Natural killer cell (primary cell): ENCODE measurements at regions not wholly inside any gene's neighbourhood (a gene's known extent, or its start where the extent isn't known, plus 50 kb on each side); places are given as distances from the start of the nearest gene placed in this dataset.

Experiments
- ATAC-seq, 3 donors: fragments of 150-1000 bp in 2 of 3; fragments of 200-7000 bp in 1 of 3; cut with Tn5 transposase; 1 replicate in 1 of 3; 2 replicates in 2 of 3; pipeline ENCODE4 v1.10.0; 2021; ENCODE audit warnings: mild to moderate bottlenecking in 2 of 3, moderate library complexity in 2 of 3
- DNase-seq, 2 donors: peaks; one replicate each; pipeline versions ENCODE4 v3.0.0 to v3.0.0-alpha.2; 2013 to 2021; ENCODE audit warnings: mixed read lengths in 1 of 2
- H3K27ac ChIP-seq: one replicate; pipeline ENCODE4 v1.5.1; 2013; ENCODE audit warnings: mild to moderate bottlenecking, low read length
- H3K27me3 ChIP-seq: one replicate; pipeline ENCODE4 v1.6.1; 2013; ENCODE audit warnings: low read length; ENCODE audit not compliant: control insufficient read depth, insufficient read depth
- H3K36me3 ChIP-seq: one replicate; pipeline ENCODE4 v1.6.1; 2013; ENCODE audit warnings: low read length; ENCODE audit not compliant: control insufficient read depth, insufficient read depth
- H3K4me1 ChIP-seq: one replicate; pipeline ENCODE4 v1.6.1; 2013; ENCODE audit warnings: low read length; ENCODE audit not compliant: control insufficient read depth, insufficient read depth
- H3K4me3 ChIP-seq: one replicate; pipeline ENCODE4 v1.5.1; 2013; ENCODE audit warnings: low read length
- H3K9me3 ChIP-seq: one replicate; pipeline ENCODE4 v1.6.1; 2013; ENCODE audit warnings: low read length; ENCODE audit not compliant: control insufficient read depth, insufficient read depth
- H3K27ac Mint-ChIP-seq, 2 donors: one replicate each; pipeline ENCODE4 v1.8.0; 2022; ENCODE audit warnings: mild to moderate bottlenecking in 2 of 2, mixed read lengths in 2 of 2, moderate library complexity in 1 of 2
- H3K27me3 Mint-ChIP-seq, 2 donors: one replicate each; pipeline ENCODE4 v1.8.0; 2022; ENCODE audit warnings: low read depth in 2 of 2, mixed read lengths in 2 of 2
- H3K36me3 Mint-ChIP-seq: one replicate; pipeline ENCODE4 v1.8.0; 2022; ENCODE audit warnings: mixed read lengths
- H3K4me1 Mint-ChIP-seq, 2 donors: one replicate each; pipeline ENCODE4 v1.8.0; 2022; ENCODE audit warnings: mixed read lengths in 2 of 2
- H3K4me3 Mint-ChIP-seq: one replicate; pipeline ENCODE4 v1.8.0; 2022; ENCODE audit warnings: mild to moderate bottlenecking, moderate library complexity, mixed read lengths
- H3K9me3 Mint-ChIP-seq, 2 donors: one replicate each; pipeline ENCODE4 v1.8.0; 2022; ENCODE audit warnings: mixed read lengths in 2 of 2
- WGBS: methylation state at CpG from one replicate; pipeline ENCODE4 v1.1.7; 2013; ENCODE audit warnings: missing lambda C conversion rate; ENCODE audit not compliant: insufficient coverage; 5-methylcytosine and 5-hydroxymethylcytosine counted together
- intact Hi-C: fragments of 100-400 bp; cut with micrococcal nuclease; formaldehyde crosslinking; loops from one replicate; pipeline ENCODE4 v1.14.2; 2022
- TF ChIP-seq, protein P1 (sequence below): fragments of 200-600 bp; IDR thresholded peaks from one replicate; pipeline ENCODE4 v1.8.0; 2022; ENCODE audit warnings: antibody characterized with exemption

DNA sequence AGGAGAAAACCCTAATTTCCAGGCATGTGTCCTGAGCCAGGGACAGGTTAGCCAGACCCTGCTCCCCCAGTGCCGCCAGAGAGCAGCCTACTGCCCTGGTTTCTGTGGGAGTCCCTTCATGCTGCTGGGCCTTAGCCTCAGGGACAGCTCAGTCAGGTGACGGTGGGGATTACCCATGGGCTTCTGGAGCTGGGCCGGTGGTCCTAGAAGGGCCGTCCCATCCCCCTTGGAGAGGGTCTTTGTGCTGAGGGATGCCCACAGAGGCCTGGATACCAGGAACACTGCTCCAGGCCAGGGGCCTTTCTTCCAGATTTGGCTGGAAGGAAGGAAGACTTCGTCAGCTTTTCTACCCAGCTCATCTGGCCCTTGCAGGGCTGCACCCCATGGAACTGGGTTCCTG, 71.4 kb upstream of the ZNF722 start:
- H3K27me3 ChIP-seq, result no peaks in the 10 kb centered on the region
- 84% methylated on average over 5 of the region's 5 CpGs for WGBS
- no peak for ATAC-seq

DNA sequence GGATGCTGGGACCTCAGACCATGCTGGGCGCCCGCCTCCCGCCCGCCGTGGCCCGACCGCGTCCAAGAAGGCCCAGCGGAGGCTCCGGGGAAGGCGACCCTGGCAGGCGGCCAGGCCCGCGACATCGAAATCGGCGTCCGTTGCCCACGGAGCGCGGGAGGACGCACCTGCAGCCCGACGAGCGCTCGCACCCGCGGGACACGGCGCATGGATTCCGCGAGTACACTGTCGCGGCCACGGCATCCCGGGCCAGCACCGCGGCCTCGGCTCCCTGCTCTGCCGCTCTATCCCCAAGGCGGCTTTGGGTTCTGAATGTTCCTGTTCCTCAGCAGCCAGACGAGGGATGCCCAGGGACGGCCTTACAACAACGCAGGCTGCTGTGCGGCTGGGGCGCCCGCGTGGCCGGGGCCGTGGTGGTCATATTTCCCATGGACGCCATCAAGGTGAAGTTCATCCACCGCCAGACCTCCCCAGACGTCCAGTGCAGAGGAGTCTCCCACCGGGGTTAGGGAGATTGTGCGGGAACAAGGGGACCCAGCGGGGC, 67.5 kb upstream of the ZNF722 start:
- H3K27me3 ChIP-seq, result no peaks in the 10 kb centered on the region
- no peak overlapping the region for H3K4me3 ChIP-seq
- peaks cover 10% of the 10 kb centered on the region for H3K4me1 ChIP-seq
- WGBS, result 66% methylated on average over 56 of the region's 56 CpGs
- no peaks in the 10 kb centered on the region for H3K36me3 Mint-ChIP-seq
- ATAC-seq (no peak), DNase-seq (no peak)
- no peak overlapping the region for H3K4me3 Mint-ChIP-seq
- H3K27ac Mint-ChIP-seq, result no peak overlapping the region
- TF ChIP-seq, protein P1, sequence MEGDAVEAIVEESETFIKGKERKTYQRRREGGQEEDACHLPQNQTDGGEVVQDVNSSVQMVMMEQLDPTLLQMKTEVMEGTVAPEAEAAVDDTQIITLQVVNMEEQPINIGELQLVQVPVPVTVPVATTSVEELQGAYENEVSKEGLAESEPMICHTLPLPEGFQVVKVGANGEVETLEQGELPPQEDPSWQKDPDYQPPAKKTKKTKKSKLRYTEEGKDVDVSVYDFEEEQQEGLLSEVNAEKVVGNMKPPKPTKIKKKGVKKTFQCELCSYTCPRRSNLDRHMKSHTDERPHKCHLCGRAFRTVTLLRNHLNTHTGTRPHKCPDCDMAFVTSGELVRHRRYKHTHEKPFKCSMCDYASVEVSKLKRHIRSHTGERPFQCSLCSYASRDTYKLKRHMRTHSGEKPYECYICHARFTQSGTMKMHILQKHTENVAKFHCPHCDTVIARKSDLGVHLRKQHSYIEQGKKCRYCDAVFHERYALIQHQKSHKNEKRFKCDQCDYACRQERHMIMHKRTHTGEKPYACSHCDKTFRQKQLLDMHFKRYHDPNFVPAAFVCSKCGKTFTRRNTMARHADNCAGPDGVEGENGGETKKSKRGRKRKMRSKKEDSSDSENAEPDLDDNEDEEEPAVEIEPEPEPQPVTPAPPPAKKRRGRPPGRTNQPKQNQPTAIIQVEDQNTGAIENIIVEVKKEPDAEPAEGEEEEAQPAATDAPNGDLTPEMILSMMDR, result no peak
- intact Hi-C loops, result no loop called here
- no peaks in the 10 kb centered on the region for H3K36me3 ChIP-seq
- H3K27me3 Mint-ChIP-seq, result no peaks in the 10 kb centered on the region
- H3K4me1 Mint-ChIP-seq, result peaks cover 5 to 9% of the 10 kb centered on the region in 2 donors
- peaks cover 10% of the 10 kb centered on the region for H3K9me3 ChIP-seq
- peaks cover 3% of the 10 kb centered on the region in 2 donors for H3K9me3 Mint-ChIP-seq
- H3K27ac ChIP-seq, result no peak overlapping the region

More for the DNA sequence above, 71.4 kb upstream of the ZNF722 start:
- Mint-ChIP-seq H3K36me3 (no peaks in the 10 kb centered on the region), H3K4me3 (no peak overlapping the region), H3K27me3 (no peaks in the 10 kb centered on the region), H3K4me1 (peaks cover 9 to 23% of the 10 kb centered on the region in 2 donors), H3K9me3 (peaks cover 0 to 4% of the 10 kb centered on the region in 2 donors), H3K27ac (peak overlapping the region; percentile 92 to 96)
- H3K4me1 ChIP-seq, result peaks cover 17% of the 10 kb centered on the region
- H3K9me3 ChIP-seq, result peaks cover 10% of the 10 kb centered on the region
- intact Hi-C loops, result loop anchor here (2.0 to 5.0 kb wide), 2 partner anchors 636 to 975 kb away; partner anchors contain the start of genes ZNF273 and ZNF680
- TF ChIP-seq, protein P1, result no peak
- DNase-seq, result peak in 1 of 2 donors; percentile 15
- no peaks in the 10 kb centered on the region for H3K36me3 ChIP-seq
- peak overlapping the region; percentile 84 for H3K27ac ChIP-seq
- peak overlapping the region; percentile 75 for H3K4me3 ChIP-seq

DNA sequence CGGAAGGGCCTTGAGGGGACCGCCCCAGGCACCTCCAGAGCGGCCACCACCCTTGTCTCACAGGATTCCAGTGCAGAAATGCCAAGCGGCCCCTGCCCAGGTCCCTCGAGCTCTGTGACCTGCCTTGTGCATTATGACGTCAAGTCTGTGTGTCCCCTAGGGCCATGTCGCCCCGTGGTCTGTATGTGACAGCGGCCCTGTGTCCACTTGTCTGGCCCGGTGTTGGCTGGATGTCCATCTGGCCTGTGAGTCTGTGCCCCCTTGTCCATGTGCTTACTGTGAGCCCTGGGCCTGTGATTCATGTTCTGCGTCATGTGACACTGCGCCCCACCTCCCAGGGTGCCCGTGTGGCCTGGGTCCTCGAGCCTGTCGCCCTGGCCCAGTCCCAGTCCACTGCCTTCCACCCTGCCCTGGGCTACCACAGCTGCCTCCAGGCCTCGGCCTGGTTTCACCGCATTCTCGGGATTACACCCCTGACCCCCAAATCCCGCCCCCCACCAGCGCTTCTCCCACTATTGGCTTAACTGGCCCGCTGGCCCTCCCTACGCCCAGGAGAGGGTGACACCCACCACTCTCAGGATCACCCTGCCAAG, 66.6 kb upstream of the ZNF722 start:
- peaks cover 10% of the 10 kb centered on the region for H3K9me3 ChIP-seq
- WGBS, result 95% methylated on average over 22 of the region's 22 CpGs
- no peaks in the 10 kb centered on the region for H3K36me3 ChIP-seq
- no peak overlapping the region for H3K4me3 Mint-ChIP-seq
- TF ChIP-seq, protein P1, result no peak
- no peaks in the 10 kb centered on the region for H3K27me3 Mint-ChIP-seq
- H3K27me3 ChIP-seq, result no peaks in the 10 kb centered on the region
- no peaks in the 10 kb centered on the region for H3K36me3 Mint-ChIP-seq
- H3K9me3 Mint-ChIP-seq, result peaks cover 3% of the 10 kb centered on the region in 2 donors
- no peak overlapping the region for H3K27ac ChIP-seq
- no peak for DNase-seq
- ATAC-seq, result no peak
- H3K4me3 ChIP-seq, result no peak overlapping the region
- H3K4me1 Mint-ChIP-seq, result no peaks in the 10 kb centered on the region
- H3K4me1 ChIP-seq, result peaks cover 5% of the 10 kb centered on the region
- H3K27ac Mint-ChIP-seq, result no peak overlapping the region
- intact Hi-C loops, result no loop called here
